Lower leg skin (tissue), 4 donors: ENCODE measurements at regions not wholly inside any gene's neighbourhood (a gene's known extent, or its start where the extent isn't known, plus 50 kb on each side); places are given as distances from the start of the nearest gene placed in this dataset.

Source experiments
- DNase-seq, 2 donors: peaks; one replicate each; pipeline ENCODE4 v3.0.0-alpha.2; 2019; ENCODE audit warnings: low spot score in 2 of 2
- H3K4me3 ChIP-seq: fragments of 200-600 bp; sonication (generic); 2 replicates; pipeline ENCODE4 v1.5.1; 2017; ENCODE audit warnings: mild to moderate bottlenecking, low read depth; ENCODE audit not compliant: poor library complexity, severe bottlenecking
- POLR2A ChIP-seq, 2 donors: fragments of 450-650 bp; IDR thresholded peaks; one replicate each; pipeline ENCODE4 v1.6.1; 2016 to 2017; ENCODE audit warnings: antibody characterized with exemption in 2 of 2, mild to moderate bottlenecking in 1 of 2, moderate library complexity in 1 of 2
- WGBS, 2 donors: methylation state at CpG; one replicate each; pipeline ENCODE4 v1.1.5; 2018; 5-methylcytosine and 5-hydroxymethylcytosine counted together
- intact Hi-C: fragments of 100-400 bp; cut with DNase I; formaldehyde crosslinking; loops from one replicate; pipeline ENCODE4 v1.15.0; 2023; ENCODE audit warnings: low total_unique reads
- TF ChIP-seq, protein P1 (sequence below), 3 donors: fragments of 450-650 bp; IDR thresholded peaks; one replicate each; pipeline ENCODE4 v1.5.1; 2016; ENCODE audit warnings: antibody characterized with exemption in 3 of 3, mild to moderate bottlenecking in 3 of 3, moderate library complexity in 2 of 3

DNA sequence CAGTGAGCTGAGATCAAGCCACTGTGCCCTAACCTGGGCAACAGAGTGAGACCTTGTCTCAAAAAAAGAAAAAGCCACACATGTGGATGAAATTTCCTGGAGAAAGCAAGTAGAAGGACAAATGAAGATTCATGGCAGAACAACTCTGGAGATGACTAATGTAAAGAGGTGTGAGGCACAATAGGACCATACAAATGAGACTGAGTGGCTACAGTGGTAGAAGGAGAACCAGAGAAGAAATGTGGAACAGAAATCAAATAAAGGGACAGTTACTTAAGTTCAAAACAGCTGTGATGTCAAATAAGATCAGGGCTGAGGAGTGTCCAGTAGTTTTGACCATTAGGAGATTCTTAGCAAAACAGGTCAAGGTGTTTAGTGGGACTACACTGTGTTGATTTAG is 130.9 kb upstream of the CDK6 start:
- TF ChIP-seq POLR2A (IDR thresholded peaks at IDR 0.05): no peak
- TF ChIP-seq, protein P1, sequence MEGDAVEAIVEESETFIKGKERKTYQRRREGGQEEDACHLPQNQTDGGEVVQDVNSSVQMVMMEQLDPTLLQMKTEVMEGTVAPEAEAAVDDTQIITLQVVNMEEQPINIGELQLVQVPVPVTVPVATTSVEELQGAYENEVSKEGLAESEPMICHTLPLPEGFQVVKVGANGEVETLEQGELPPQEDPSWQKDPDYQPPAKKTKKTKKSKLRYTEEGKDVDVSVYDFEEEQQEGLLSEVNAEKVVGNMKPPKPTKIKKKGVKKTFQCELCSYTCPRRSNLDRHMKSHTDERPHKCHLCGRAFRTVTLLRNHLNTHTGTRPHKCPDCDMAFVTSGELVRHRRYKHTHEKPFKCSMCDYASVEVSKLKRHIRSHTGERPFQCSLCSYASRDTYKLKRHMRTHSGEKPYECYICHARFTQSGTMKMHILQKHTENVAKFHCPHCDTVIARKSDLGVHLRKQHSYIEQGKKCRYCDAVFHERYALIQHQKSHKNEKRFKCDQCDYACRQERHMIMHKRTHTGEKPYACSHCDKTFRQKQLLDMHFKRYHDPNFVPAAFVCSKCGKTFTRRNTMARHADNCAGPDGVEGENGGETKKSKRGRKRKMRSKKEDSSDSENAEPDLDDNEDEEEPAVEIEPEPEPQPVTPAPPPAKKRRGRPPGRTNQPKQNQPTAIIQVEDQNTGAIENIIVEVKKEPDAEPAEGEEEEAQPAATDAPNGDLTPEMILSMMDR (IDR thresholded peaks at IDR 0.05): no peak
- DNase-seq: no peak
- H3K4me3 ChIP-seq: no peak overlapping the region
- intact Hi-C loops: no loop called here

DNA sequence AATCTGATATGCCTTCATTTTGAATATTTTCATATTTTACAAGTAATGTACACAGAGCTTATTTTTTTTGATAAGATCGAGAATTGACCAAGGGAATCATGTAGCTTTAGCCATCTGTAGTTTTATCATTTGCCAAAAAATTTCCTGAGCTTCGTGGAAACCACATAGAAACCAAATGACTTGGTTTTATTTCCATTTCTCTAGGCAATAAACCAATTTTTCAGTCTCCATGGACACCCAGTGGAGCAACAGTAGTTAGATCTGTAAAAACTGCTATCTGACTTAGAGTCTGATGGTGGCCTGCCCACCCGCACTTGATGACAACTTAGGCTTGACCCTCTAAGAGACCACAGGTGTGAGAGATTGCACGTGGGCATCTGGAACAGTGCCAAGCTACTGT is 127.8 kb upstream of the CDK6 start:
- intact Hi-C loops: no loop called here
- WGBS, 2 donors: 51 to 56% methylated on average over 4 of the region's 4 CpGs
- no peak for TF ChIP-seq POLR2A (IDR thresholded peaks at IDR 0.05)
- TF ChIP-seq, protein P1 (IDR thresholded peaks at IDR 0.05): no peak
- no peak overlapping the region for H3K4me3 ChIP-seq
- DNase-seq: no peak

DNA sequence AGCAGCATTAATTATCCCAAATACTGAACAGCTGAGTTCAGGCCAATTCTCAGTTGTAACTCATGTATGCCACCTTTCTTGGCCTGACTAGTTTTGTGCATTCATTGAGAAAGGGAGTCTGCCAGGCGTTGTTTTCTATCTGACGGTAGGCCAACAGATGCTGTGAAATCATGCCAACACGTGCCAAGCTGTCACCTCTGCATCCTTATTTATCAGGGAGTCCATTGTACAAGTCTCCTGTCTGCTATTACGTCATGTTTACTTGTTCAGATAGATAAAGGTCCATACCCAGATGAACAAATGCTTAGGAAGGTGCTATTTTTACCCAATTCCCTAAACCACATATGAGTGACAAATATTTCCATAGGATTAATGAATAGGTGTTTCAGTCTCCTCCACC is 127.2 kb upstream of the CDK6 start:
- WGBS, 2 donors: 48 to 49% methylated on average over 4 of the region's 4 CpGs
- H3K4me3 ChIP-seq: no peak overlapping the region
- intact Hi-C loops: no loop called here
- DNase-seq: no peak
- TF ChIP-seq, protein P1 (IDR thresholded peaks at IDR 0.05): no peak

DNA sequence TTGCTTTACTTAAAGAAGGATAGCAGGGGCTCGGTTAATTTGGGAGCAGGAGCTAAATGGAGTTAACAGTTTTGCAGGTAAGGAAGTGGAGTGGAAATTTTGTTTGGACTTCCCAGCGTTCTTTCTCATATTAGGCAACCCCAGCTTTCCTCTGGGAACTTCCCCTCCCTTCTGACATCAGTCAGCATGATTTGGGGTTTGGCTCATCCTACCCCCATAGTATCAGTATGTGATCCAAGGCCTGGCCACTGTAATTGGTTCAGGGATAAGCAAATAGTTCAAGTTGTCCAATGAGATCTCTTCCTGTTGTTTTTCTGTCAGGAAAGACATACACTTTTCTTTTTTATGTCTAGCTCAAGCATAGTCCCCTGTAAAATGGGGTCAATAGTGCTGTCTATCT is 125.6 kb upstream of the CDK6 start:
- no peak for DNase-seq
- TF ChIP-seq, protein P1 (IDR thresholded peaks at IDR 0.05): no peak
- no peak for TF ChIP-seq POLR2A (IDR thresholded peaks at IDR 0.05)
- 74 to 76% methylated on average over 2 of the region's 2 CpGs for WGBS, 2 donors
- intact Hi-C loops: no loop called here
- no peak overlapping the region for H3K4me3 ChIP-seq

DNA sequence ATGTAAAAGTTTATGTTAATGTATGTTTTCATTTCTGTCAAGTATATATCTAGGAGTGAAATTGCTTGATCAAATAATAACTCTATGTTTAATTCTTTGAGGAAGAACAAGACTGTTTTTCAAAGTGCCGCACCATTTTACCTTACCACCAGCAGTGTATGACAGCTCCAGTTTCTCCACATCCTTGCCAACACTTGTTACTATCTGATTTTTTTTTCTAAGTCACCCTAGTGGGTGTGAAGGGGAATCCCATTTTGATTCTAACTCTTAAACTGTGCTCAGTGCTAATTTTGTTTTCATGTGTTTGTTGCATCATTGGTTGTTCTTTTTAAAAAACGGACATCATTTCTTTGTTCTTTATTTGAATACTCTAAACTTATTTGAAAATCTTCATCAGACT is 120.2 kb upstream of the CDK6 start:
- DNase-seq: no peak
- H3K4me3 ChIP-seq: no peak overlapping the region
- 95 to 96% methylated on average over 2 of the region's 2 CpGs for WGBS, 2 donors
- intact Hi-C loops: no loop called here
- TF ChIP-seq, protein P1 (IDR thresholded peaks at IDR 0.05): no peak
- TF ChIP-seq POLR2A (IDR thresholded peaks at IDR 0.05): no peak

DNA sequence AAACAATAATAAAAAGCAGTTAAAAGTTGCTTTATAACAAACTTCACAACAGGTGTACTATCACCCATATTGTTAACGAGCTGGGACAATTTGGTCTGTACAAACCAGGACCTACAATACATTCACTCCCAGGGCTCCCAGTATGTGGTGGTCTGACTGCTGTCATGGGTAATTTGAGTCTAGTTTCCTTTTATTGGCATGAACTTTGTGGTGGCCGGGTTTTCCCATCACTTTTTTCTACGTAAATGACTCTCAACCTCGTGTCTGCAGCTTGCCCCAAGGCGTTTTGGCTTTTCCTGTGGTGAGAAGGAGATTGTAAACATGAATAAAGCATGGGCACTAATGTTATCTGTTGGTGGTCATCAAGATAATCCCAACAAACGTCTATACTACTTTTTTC is 118.7 kb upstream of the CDK6 start:
- DNase-seq: no peak
- TF ChIP-seq POLR2A (IDR thresholded peaks at IDR 0.05): no peak
- TF ChIP-seq, protein P1 (IDR thresholded peaks at IDR 0.05): no peak
- intact Hi-C loops: no loop called here
- no peak overlapping the region for H3K4me3 ChIP-seq
- 66 to 67% methylated on average over 6 of the region's 6 CpGs for WGBS, 2 donors
